Calu3 (cell line): ENCODE measurements at regions not wholly inside any gene's neighbourhood (a gene's known extent, or its start where the extent isn't known, plus 50 kb on each side); places are given as distances from the start of the nearest gene placed in this dataset.

Source experiments
- BruUV-seq: library from RNA; stranded (reverse); fragments of 400-500 nt; replicated peaks from 2 replicates; lab custom pipeline; 2021; lab: Mats Ljungman, UMichigan
- CTCF ChIA-PET: fragments of 300-600 bp; sonication (Branson Sonifier 250); formaldehyde crosslinking; loops from one replicate; lab custom pipeline; 2022; ENCODE audit warnings: antibody characterized with exemption; lab: Charles Lee
- DNase-seq: peaks from one replicate; pipeline ENCODE4 v3.0.0; 2022
- H3K27ac Mint-ChIP-seq: one replicate; pipeline ENCODE4 v1.8.0; 2022; ENCODE audit warnings: mixed read lengths; ENCODE audit not compliant: unreplicated experiment
- H3K27me3 Mint-ChIP-seq: one replicate; pipeline ENCODE4 v1.8.0; 2022; ENCODE audit warnings: mixed read lengths; ENCODE audit not compliant: unreplicated experiment
- H3K36me3 Mint-ChIP-seq: one replicate; pipeline ENCODE4 v1.8.0; 2022; ENCODE audit warnings: mild to moderate bottlenecking, moderate library complexity, mixed read lengths; ENCODE audit not compliant: insufficient read depth, unreplicated experiment
- H3K4me1 Mint-ChIP-seq: one replicate; pipeline ENCODE4 v1.8.0; 2022; ENCODE audit warnings: mild to moderate bottlenecking, low read depth, mixed read lengths; ENCODE audit not compliant: unreplicated experiment
- H3K4me3 Mint-ChIP-seq: one replicate; pipeline ENCODE4 v1.8.0; 2022; ENCODE audit warnings: mild to moderate bottlenecking, low read depth, moderate library complexity, mixed read lengths; ENCODE audit not compliant: unreplicated experiment
- H3K9me3 Mint-ChIP-seq: one replicate; pipeline ENCODE4 v1.8.0; 2022; ENCODE audit warnings: low read depth, mixed read lengths; ENCODE audit not compliant: unreplicated experiment
- intact Hi-C: fragments of 100-400 bp; cut with micrococcal nuclease; formaldehyde crosslinking; loops from one replicate; pipeline ENCODE4 v1.10.0; 2022; ENCODE audit not compliant: unreplicated experiment
- TF ChIP-seq, protein P1 (sequence below): fragments of 200-600 bp; IDR thresholded peaks from one replicate; pipeline ENCODE4 v1.8.0; 2022; ENCODE audit warnings: antibody characterized with exemption; ENCODE audit not compliant: unreplicated experiment

GRCh38 chr1:29838738-29839320, 602.5 kb downstream of the PTPRU start:
- no TSS peak for BruUV-seq
- intact Hi-C loops = no loop called here
- H3K36me3 Mint-ChIP-seq = no peaks in the 10 kb centered on the region
- H3K4me3 Mint-ChIP-seq = no peak overlapping the region
- no peak overlapping the region for H3K27ac Mint-ChIP-seq
- TF ChIP-seq, protein P1, sequence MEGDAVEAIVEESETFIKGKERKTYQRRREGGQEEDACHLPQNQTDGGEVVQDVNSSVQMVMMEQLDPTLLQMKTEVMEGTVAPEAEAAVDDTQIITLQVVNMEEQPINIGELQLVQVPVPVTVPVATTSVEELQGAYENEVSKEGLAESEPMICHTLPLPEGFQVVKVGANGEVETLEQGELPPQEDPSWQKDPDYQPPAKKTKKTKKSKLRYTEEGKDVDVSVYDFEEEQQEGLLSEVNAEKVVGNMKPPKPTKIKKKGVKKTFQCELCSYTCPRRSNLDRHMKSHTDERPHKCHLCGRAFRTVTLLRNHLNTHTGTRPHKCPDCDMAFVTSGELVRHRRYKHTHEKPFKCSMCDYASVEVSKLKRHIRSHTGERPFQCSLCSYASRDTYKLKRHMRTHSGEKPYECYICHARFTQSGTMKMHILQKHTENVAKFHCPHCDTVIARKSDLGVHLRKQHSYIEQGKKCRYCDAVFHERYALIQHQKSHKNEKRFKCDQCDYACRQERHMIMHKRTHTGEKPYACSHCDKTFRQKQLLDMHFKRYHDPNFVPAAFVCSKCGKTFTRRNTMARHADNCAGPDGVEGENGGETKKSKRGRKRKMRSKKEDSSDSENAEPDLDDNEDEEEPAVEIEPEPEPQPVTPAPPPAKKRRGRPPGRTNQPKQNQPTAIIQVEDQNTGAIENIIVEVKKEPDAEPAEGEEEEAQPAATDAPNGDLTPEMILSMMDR = no peak
- DNase-seq = no peak
- H3K27me3 Mint-ChIP-seq = peaks cover 95% of the 10 kb centered on the region
- peaks cover 10% of the 10 kb centered on the region for H3K9me3 Mint-ChIP-seq
- CTCF ChIA-PET = no interaction called here
- no peaks in the 10 kb centered on the region for H3K4me1 Mint-ChIP-seq

GRCh38 chr1:29836651-29837646, 600.6 kb downstream of the PTPRU start:
- no peak for DNase-seq
- Mint-ChIP-seq H3K9me3 (peaks cover under 1% of the 10 kb centered on the region), H3K27ac (no peak overlapping the region), H3K4me1 (no peaks in the 10 kb centered on the region), H3K27me3 (peaks cover 100% of the 10 kb centered on the region), H3K36me3 (no peaks in the 10 kb centered on the region), H3K4me3 (no peak overlapping the region)
- intact Hi-C loops = no loop called here
- no TSS peak for BruUV-seq
- TF ChIP-seq, protein P1 = no peak
- CTCF ChIA-PET = no interaction called here

DNA sequence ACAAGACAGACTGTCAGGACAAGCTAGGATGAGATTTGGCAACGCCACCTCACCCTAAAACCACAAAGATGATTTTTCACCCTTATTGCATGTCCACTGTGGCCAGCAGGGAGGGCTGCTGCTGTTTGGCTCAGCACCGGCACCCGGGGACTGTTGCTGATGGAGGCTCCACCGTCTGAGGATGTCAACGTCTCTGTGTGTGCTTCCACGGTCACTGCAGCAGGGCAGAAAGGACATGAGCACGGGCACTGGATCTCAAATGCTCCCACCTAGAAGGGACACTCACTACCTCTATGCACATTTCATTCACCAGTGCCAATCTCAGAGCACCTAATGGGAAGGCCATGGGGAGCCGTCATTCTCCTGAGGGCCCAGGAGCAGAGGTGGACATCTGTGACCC, 599.6 kb downstream of the PTPRU start:
- TF ChIP-seq, protein P1 = no peak
- H3K36me3 Mint-ChIP-seq = no peaks in the 10 kb centered on the region
- intact Hi-C loops = no loop called here
- H3K4me1 Mint-ChIP-seq = no peaks in the 10 kb centered on the region
- BruUV-seq = no TSS peak
- CTCF ChIA-PET = no interaction called here
- peaks cover 100% of the 10 kb centered on the region for H3K27me3 Mint-ChIP-seq
- H3K4me3 Mint-ChIP-seq = no peak overlapping the region
- no peak for DNase-seq
- no peak overlapping the region for H3K27ac Mint-ChIP-seq
- H3K9me3 Mint-ChIP-seq = no peaks in the 10 kb centered on the region

DNA sequence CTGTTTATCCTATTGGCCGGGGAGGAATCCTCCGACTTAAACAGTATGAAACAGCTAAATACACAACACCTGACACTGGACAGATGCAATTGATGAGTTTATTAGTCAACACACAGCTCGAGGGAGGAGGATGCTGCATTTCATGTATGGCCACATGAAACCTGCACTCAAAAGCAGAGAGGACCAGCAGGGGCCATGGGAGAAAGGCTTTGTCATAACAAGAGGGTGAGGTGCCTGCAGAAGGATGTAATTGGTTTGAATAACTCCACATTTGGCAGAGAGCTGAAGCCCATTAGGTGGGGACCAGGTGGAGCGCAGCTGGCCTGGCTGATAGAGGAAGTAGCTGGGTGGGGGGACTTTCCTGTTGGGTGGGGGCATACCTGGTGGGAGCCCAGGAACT, 599.1 kb downstream of the PTPRU start:
- no peaks in the 10 kb centered on the region for H3K9me3 Mint-ChIP-seq
- no peaks in the 10 kb centered on the region for H3K4me1 Mint-ChIP-seq
- H3K36me3 Mint-ChIP-seq = no peaks in the 10 kb centered on the region
- TF ChIP-seq, protein P1 = no peak
- no peak for DNase-seq
- peaks cover 100% of the 10 kb centered on the region for H3K27me3 Mint-ChIP-seq
- H3K4me3 Mint-ChIP-seq = no peak overlapping the region
- intact Hi-C loops = no loop called here
- H3K27ac Mint-ChIP-seq = no peak overlapping the region
- CTCF ChIA-PET = no interaction called here
- BruUV-seq = no TSS peak
